ENCODE measurements at regions not wholly inside any gene's neighbourhood (a gene's known extent, or its start where the extent isn't known, plus 50 kb on each side); places are given as distances from the start of the nearest gene placed in this dataset.

GRCh38 chr2:16382451-16382850, 283.2 kb downstream of the CYRIA start:
- Histone ChIP-seq H3K4ac (ENCODE audit: low read depth, low read length) (no peak overlapping the region), H3K9me3 (ENCODE audit: control insufficient read depth, insufficient read depth, low read length) (peaks cover 11% of the 10 kb centered on the region), H3K56ac (ENCODE audit: extremely low read depth, insufficient read depth, low read length) (no peak overlapping the region), H4K8ac (ENCODE audit: low read depth in 2 of 2, low read length in 2 of 2) (no peak overlapping the region), H3K9me1 (ENCODE audit: insufficient read depth, low read length) (no peaks in the 10 kb centered on the region), H2BK120ac (ENCODE audit: low read depth, low read length) (no peak overlapping the region), H2BK5ac (ENCODE audit: low read depth, low read length, poor library complexity, severe bottlenecking) (no peak overlapping the region), H3K14ac (replicated peaks; ENCODE audit: low read depth, low read length) (no peak overlapping the region), H3K18ac (ENCODE audit: low read depth, low read length) (no peak overlapping the region), H4K91ac (ENCODE audit: insufficient read depth, low read depth, low read length) (no peak overlapping the region), H3K36me3 (ENCODE audit: control insufficient read depth, insufficient read depth, low read length) (no peaks in the 10 kb centered on the region), H2BK20ac (ENCODE audit: low read depth, low read length) (no peak overlapping the region), H4K20me1 (ENCODE audit: insufficient read depth, low read length) (no peaks in the 10 kb centered on the region), H2AK5ac (ENCODE audit: low read depth, low read length) (no peak overlapping the region), H2BK15ac (ENCODE audit: low read depth, low read length) (no peak overlapping the region), H3K4me2 (ENCODE audit: low read depth, low read length) (no peak overlapping the region), H3K79me1 (ENCODE audit: low read depth in 1 of 2, low read length in 2 of 2) (no peaks in the 10 kb centered on the region), H3K23ac (ENCODE audit: low read depth, low read length) (no peak overlapping the region), H3K27ac (ENCODE audit: insufficient read depth, low read length) (no peak overlapping the region), H3K9ac (ENCODE audit: low read depth, low read length) (no peak overlapping the region), H3K4me1 (ENCODE audit: control insufficient read depth, insufficient read depth, low read length) (no peaks in the 10 kb centered on the region), H4K5ac (ENCODE audit: low read depth, low read length) (no peak overlapping the region), H2AFZ (replicated peaks; ENCODE audit: low read length, poor library complexity) (no peak overlapping the region), H3K4me3 (ENCODE audit: insufficient read depth, low read depth, low read length) (no peak overlapping the region), H2AK9ac (replicated peaks; ENCODE audit: low read depth, low read length, poor library complexity) (no peak overlapping the region), H3K27me3 (ENCODE audit: control insufficient read depth, insufficient read depth, low read length) (no peaks in the 10 kb centered on the region)
- no CpG with 5 or more reads among the region's 7 CpGs for WGBS, 2 experiments (ENCODE audit: extremely low coverage in 2 of 2, insufficient read length in 1 of 2)
- CTCF ChIA-PET = no interaction called here
- intact Hi-C loops (cut with micrococcal nuclease) = no loop called here
- ATAC-seq (ENCODE audit: low read depth) (no peak), DNase-seq (no peak)
- in situ Hi-C loops (cut with MboI; ENCODE audit: low sequenced_read_pairs) = no loop called here
- POLR2A ChIA-PET (ENCODE audit: unreplicated experiment) = no interaction called here
- dilution Hi-C loops (cut with HindIII; ENCODE audit: low sequenced_read_pairs, unreplicated experiment) = no loop called here
- BruUV-seq (replicated peaks) = no TSS peak
- no peak for TF ChIP-seq FOS (IDR thresholded peaks at IDR 0.05; ENCODE audit: low read depth, low read length)
- TF ChIP-seq, protein P1, sequence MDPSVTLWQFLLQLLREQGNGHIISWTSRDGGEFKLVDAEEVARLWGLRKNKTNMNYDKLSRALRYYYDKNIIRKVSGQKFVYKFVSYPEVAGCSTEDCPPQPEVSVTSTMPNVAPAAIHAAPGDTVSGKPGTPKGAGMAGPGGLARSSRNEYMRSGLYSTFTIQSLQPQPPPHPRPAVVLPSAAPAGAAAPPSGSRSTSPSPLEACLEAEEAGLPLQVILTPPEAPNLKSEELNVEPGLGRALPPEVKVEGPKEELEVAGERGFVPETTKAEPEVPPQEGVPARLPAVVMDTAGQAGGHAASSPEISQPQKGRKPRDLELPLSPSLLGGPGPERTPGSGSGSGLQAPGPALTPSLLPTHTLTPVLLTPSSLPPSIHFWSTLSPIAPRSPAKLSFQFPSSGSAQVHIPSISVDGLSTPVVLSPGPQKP (IDR thresholded peaks at IDR 0.05; ENCODE audit: borderline replicate concordance, low read depth, low read length) = no peak
- TF ChIP-seq USF2 (IDR thresholded peaks at IDR 0.05; ENCODE audit: low read depth, low read length) = no peak
- no peak for TF ChIP-seq POLR2A (IDR thresholded peaks at IDR 0.05; ENCODE audit: low read depth, low read length)
- TF ChIP-seq CEBPB (IDR thresholded peaks at IDR 0.05; ENCODE audit: low read depth, low read length) = no peak
- no peak for TF ChIP-seq MXI1 (IDR thresholded peaks at IDR 0.05; ENCODE audit: borderline replicate concordance, low read depth, low read length)
- no peak for TF ChIP-seq BHLHE40 (IDR thresholded peaks at IDR 0.05; ENCODE audit: low read depth, low read length)
- TF ChIP-seq, protein P2, sequence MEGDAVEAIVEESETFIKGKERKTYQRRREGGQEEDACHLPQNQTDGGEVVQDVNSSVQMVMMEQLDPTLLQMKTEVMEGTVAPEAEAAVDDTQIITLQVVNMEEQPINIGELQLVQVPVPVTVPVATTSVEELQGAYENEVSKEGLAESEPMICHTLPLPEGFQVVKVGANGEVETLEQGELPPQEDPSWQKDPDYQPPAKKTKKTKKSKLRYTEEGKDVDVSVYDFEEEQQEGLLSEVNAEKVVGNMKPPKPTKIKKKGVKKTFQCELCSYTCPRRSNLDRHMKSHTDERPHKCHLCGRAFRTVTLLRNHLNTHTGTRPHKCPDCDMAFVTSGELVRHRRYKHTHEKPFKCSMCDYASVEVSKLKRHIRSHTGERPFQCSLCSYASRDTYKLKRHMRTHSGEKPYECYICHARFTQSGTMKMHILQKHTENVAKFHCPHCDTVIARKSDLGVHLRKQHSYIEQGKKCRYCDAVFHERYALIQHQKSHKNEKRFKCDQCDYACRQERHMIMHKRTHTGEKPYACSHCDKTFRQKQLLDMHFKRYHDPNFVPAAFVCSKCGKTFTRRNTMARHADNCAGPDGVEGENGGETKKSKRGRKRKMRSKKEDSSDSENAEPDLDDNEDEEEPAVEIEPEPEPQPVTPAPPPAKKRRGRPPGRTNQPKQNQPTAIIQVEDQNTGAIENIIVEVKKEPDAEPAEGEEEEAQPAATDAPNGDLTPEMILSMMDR (conservative IDR thresholded peaks at IDR 0.05; ENCODE audit: low read depth, low read length) = no peak
- no peak for TF ChIP-seq CHD1 (IDR thresholded peaks at IDR 0.05; ENCODE audit: low read depth, low read length)
- no peak for TF ChIP-seq NFE2L2 (IDR thresholded peaks at IDR 0.05; ENCODE audit: low read depth, low read length)
- TF ChIP-seq RCOR1 (IDR thresholded peaks at IDR 0.05; ENCODE audit: insufficient replicate concordance, low read length) = no peak
- no peak for TF ChIP-seq RAD21 (IDR thresholded peaks at IDR 0.05; ENCODE audit: low read length)
- TF ChIP-seq MAFK (IDR thresholded peaks at IDR 0.05; ENCODE audit: low read depth, low read length) = no peak
- no peak for TF ChIP-seq SMC3 (IDR thresholded peaks at IDR 0.05; ENCODE audit: low read depth, low read length)
- TF ChIP-seq RFX5 (IDR thresholded peaks at IDR 0.05; ENCODE audit: low read depth, low read length) = no peak
- TF ChIP-seq MAZ (IDR thresholded peaks at IDR 0.05; ENCODE audit: borderline replicate concordance, low read depth, low read length) = no peak

Measured in IMR-90 (cell line).